Transverse colon (tissue), 3 donors: ENCODE measurements at regions not wholly inside any gene's neighbourhood (a gene's known extent, or its start where the extent isn't known, plus 50 kb on each side); places are given as distances from the start of the nearest gene placed in this dataset.

Source experiments
- CTCF ChIP-seq, 5 experiments: fragments of 200-600 bp in 3 of 5; fragments of 450-650 bp in 2 of 5; sonication (generic) in 3 of 5; IDR thresholded peaks; 1 replicate in 2 of 5; 2 replicates in 3 of 5; pipeline ENCODE4 v1.5.1; 2016 to 2017; ENCODE audit warnings: antibody characterized with exemption in 5 of 5, inconsistent platforms in 3 of 5, mild to moderate bottlenecking in 2 of 5, moderate library complexity in 1 of 5
- POLR2A ChIP-seq: fragments of 450-650 bp; IDR thresholded peaks from one replicate; pipeline ENCODE4 v1.6.1; 2016; ENCODE audit warnings: antibody characterized with exemption, mild to moderate bottlenecking, moderate library complexity

GRCh38 chr11:115784796-115785521 lies 280.7 kb upstream of the CADM1 start:
- TF ChIP-seq CTCF (IDR thresholded peaks at IDR 0.05) (no peak), POLR2A (no peak)
